Fibroblast of lung (primary cell): ENCODE measurements at regions not wholly inside any gene's neighbourhood (a gene's known extent, or its start where the extent isn't known, plus 50 kb on each side); places are given as distances from the start of the nearest gene placed in this dataset.
"Not testable (repeated sequence)": the region's sequence is repeated elsewhere in the genome, so short reads cannot be mapped to it uniquely, and the experiment has no call there.

Source experiments
- DNase-seq, 2 donors: peaks; one replicate each; pipeline versions ENCODE4 v3.0.0 to v3.0.0-alpha.2; 2010; ENCODE audit warnings: low read depth in 2 of 2
- H2AFZ ChIP-seq: 2 replicates; pipeline ENCODE4 v1.5.1; 2012; ENCODE audit warnings: low read length, control low read depth, inconsistent platforms
- H3K27ac ChIP-seq: 2 replicates; pipeline ENCODE4 v1.5.1; 2011; ENCODE audit warnings: low read length, control low read depth; ENCODE audit not compliant: insufficient read depth
- H3K27me3 ChIP-seq: 2 replicates; pipeline ENCODE4 v1.5.1; 2011; ENCODE audit warnings: mild to moderate bottlenecking, low read length; ENCODE audit not compliant: control insufficient read depth, insufficient read depth
- H3K36me3 ChIP-seq: 2 replicates; pipeline ENCODE4 v1.5.1; 2011; ENCODE audit warnings: low read length; ENCODE audit not compliant: control insufficient read depth, insufficient read depth
- H3K4me1 ChIP-seq: 2 replicates; pipeline ENCODE4 v1.5.1; 2011; ENCODE audit warnings: low read length; ENCODE audit not compliant: control insufficient read depth, insufficient read depth; ENCODE audit errors: extremely low read depth
- H3K4me2 ChIP-seq: 2 replicates; pipeline ENCODE4 v1.5.1; 2011; ENCODE audit warnings: low read length, control low read depth; ENCODE audit not compliant: insufficient read depth; ENCODE audit errors: extremely low read depth
- H3K4me3 ChIP-seq, 4 experiments: fragments of 200-600 bp in 1 of 4; sonication (generic) in 1 of 4; replicated peaks in 1 of 4; 2 replicates each; pipeline ENCODE4 v1.5.1; 2011 to 2016; ENCODE audit warnings: low read length in 4 of 4, low read depth in 3 of 4, mild to moderate bottlenecking in 3 of 4, control low read depth in 2 of 4, inconsistent platforms in 1 of 4, mixed read lengths in 1 of 4; ENCODE audit not compliant: insufficient read depth in 1 of 4; ENCODE audit errors: control extremely low read depth in 1 of 4
- H3K79me2 ChIP-seq: 2 replicates; pipeline ENCODE4 v1.5.1; 2012; ENCODE audit warnings: mild to moderate bottlenecking, low read length, inconsistent platforms; ENCODE audit not compliant: control insufficient read depth, insufficient read depth
- H3K9ac ChIP-seq: 2 replicates; pipeline ENCODE4 v1.5.1; 2011; ENCODE audit warnings: mild to moderate bottlenecking, low read length, control low read depth; ENCODE audit not compliant: insufficient read depth
- H3K9me3 ChIP-seq: 2 replicates; pipeline ENCODE4 v1.5.1; 2012; ENCODE audit warnings: low read depth, low read length; ENCODE audit not compliant: control insufficient read depth, insufficient read depth
- H4K20me1 ChIP-seq: 2 replicates; pipeline ENCODE4 v1.5.1; 2011; ENCODE audit warnings: low read length; ENCODE audit not compliant: control insufficient read depth, insufficient read depth; ENCODE audit errors: extremely low read depth
- EZH2 ChIP-seq: IDR thresholded peaks from 2 replicates; pipeline ENCODE4 v1.5.1; 2012; ENCODE audit warnings: low read length, control low read depth, mild to moderate bottlenecking; ENCODE audit errors: missing control alignments
- TF ChIP-seq, protein P1 (sequence below), 2 donors: IDR thresholded peaks in 1 of 2; conservative IDR thresholded peaks in 1 of 2; 1 replicate in 1 of 2; 2 replicates in 1 of 2; pipeline ENCODE4 v1.5.1; 2011 to 2012; ENCODE audit warnings: low read length in 2 of 2, control low read depth in 1 of 2, inconsistent platforms in 1 of 2, low read depth in 1 of 2, mild to moderate bottlenecking in 1 of 2

DNA sequence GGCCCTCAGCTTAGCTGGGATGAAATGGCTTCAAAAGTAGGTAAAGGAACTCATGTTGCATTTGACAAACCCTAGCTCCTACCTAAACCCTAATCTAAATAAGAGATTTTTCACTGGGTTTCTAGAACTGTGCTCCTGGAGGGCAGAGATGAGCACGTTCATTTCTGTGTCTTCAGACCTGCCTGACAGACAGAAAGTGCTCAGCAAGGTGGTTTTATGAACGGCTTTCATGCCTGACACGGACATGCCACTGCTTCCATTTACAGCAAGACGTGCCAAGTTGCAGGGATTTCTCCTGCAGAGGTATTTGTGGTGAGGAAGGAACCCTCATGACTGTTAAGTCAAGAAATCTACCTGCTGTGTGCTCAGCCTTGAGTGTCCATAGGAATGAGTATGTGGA is 83.5 kb upstream of the KMT2C start:
- Histone ChIP-seq H3K4me3 (no peak overlapping the region), H3K4me2 (no peak overlapping the region), H3K79me2 (no peaks in the 10 kb centered on the region), H3K27me3 (no peaks in the 10 kb centered on the region), H3K27ac (no peak overlapping the region), H3K9me3 (no peaks in the 10 kb centered on the region), H3K4me1 (no peaks in the 10 kb centered on the region), H2AFZ (no peak overlapping the region), H3K9ac (no peak overlapping the region), H3K36me3 (no peaks in the 10 kb centered on the region), H4K20me1 (no peaks in the 10 kb centered on the region)
- DNase-seq, result no peak
- TF ChIP-seq, protein P1, sequence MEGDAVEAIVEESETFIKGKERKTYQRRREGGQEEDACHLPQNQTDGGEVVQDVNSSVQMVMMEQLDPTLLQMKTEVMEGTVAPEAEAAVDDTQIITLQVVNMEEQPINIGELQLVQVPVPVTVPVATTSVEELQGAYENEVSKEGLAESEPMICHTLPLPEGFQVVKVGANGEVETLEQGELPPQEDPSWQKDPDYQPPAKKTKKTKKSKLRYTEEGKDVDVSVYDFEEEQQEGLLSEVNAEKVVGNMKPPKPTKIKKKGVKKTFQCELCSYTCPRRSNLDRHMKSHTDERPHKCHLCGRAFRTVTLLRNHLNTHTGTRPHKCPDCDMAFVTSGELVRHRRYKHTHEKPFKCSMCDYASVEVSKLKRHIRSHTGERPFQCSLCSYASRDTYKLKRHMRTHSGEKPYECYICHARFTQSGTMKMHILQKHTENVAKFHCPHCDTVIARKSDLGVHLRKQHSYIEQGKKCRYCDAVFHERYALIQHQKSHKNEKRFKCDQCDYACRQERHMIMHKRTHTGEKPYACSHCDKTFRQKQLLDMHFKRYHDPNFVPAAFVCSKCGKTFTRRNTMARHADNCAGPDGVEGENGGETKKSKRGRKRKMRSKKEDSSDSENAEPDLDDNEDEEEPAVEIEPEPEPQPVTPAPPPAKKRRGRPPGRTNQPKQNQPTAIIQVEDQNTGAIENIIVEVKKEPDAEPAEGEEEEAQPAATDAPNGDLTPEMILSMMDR (conservative IDR thresholded peaks at IDR 0.05 in 1 of 2, IDR thresholded peaks at IDR 0.05 in 1 of 2; ENCODE audit: low read depth in 1 of 2, low read length in 2 of 2), result no peak
- no peak for TF ChIP-seq EZH2

DNA sequence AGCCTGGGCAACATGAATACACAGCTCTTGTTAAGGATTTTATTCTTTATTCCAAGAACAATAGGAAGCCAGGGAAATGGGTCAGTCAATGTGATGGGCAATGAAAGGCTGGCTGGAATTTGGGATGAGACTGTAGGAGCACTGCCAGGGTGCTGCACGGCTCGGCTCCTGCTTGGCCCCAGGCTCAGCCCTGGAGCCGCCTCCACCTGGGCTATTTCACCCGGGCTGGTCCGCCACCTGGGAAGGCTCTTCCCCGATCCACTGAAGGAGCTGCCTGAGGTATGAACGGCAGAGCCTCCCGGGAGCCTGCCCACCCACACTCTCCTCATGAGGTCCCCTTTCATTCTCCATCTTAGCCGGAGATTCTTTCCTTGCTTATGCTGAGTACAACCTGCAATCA is 80.4 kb upstream of the KMT2C start:
- H4K20me1 ChIP-seq, result no peaks in the 10 kb centered on the region
- no peak overlapping the region for H3K4me2 ChIP-seq
- H3K36me3 ChIP-seq, result no peaks in the 10 kb centered on the region
- H3K4me3 ChIP-seq, result no peak overlapping the region
- H3K4me1 ChIP-seq, result no peaks in the 10 kb centered on the region
- no peaks in the 10 kb centered on the region for H3K79me2 ChIP-seq
- DNase-seq, result no peak
- no peak for TF ChIP-seq EZH2
- TF ChIP-seq, protein P1 (conservative IDR thresholded peaks at IDR 0.05 in 1 of 2, IDR thresholded peaks at IDR 0.05 in 1 of 2; ENCODE audit: low read depth in 1 of 2, low read length in 2 of 2), result no peak
- no peak overlapping the region for H2AFZ ChIP-seq
- no peaks in the 10 kb centered on the region for H3K9me3 ChIP-seq
- H3K27me3 ChIP-seq, result no peaks in the 10 kb centered on the region
- H3K27ac ChIP-seq, result no peak overlapping the region
- H3K9ac ChIP-seq, result no peak overlapping the region

DNA sequence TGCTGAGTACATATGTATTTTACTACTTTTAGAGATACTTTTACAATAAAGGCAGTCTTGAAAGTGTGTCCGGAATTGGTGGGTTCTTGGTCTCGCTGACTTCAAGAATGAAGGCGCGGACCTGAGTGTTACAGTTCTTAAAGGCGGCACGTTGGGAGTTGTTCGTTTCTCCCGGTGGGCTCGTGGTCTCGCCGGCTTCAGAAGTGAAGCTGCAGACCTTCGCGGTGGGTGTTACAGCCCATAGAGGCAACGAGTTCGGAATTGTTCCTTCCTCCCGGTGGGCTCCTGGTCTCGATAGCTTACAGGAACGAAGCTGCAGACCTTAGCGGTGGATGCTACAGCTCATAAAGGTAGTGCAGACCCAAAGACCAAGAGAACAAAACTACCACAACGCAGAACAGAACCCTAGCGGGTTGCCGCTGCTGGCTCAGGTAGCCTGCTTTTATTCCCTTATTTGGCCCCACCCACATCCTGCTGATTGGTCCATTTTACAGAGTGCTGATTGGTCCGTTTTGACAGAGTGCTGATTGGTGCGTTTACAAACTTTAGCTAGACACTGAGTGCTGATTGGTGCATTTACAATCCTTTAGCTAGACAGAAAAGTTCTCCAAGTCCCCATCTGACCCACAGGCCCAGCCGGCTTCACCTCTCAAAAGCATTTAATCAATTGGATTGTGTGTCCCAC is 79.6 kb upstream of the KMT2C start:
- not testable (repeated sequence) for H3K27me3 ChIP-seq, H3K79me2 ChIP-seq, H3K4me2 ChIP-seq, H3K9ac ChIP-seq, H3K36me3 ChIP-seq, DNase-seq, H4K20me1 ChIP-seq, H3K4me1 ChIP-seq, H3K27ac ChIP-seq, H3K4me3 ChIP-seq, H3K9me3 ChIP-seq, H2AFZ ChIP-seq
